Type B pancreatic cell (in vitro differentiated cells): ENCODE measurements at regions not wholly inside any gene's neighbourhood (a gene's known extent, or its start where the extent isn't known, plus 50 kb on each side); places are given as distances from the start of the nearest gene placed in this dataset.

Experiments
- DNase-seq: peaks from one replicate; pipeline ENCODE4 v3.0.0; 2021; ENCODE audit warnings: mixed read lengths; ENCODE audit not compliant: unreplicated experiment; ENCODE audit errors: extremely low spot score
- H3K27ac Mint-ChIP-seq: 2 replicates; pipeline ENCODE4 v1.8.0; 2021; ENCODE audit warnings: mild to moderate bottlenecking, mixed read lengths
- H3K27me3 Mint-ChIP-seq: 2 replicates; pipeline ENCODE4 v1.8.0; 2021; ENCODE audit warnings: mixed read lengths
- H3K36me3 Mint-ChIP-seq: 2 replicates; pipeline ENCODE4 v1.8.0; 2021; ENCODE audit warnings: mixed read lengths
- H3K4me1 Mint-ChIP-seq: one replicate; pipeline ENCODE4 v1.8.0; 2021; ENCODE audit warnings: mixed read lengths; ENCODE audit not compliant: unreplicated experiment
- H3K4me3 Mint-ChIP-seq: 2 replicates; pipeline ENCODE4 v1.8.0; 2021; ENCODE audit warnings: mild to moderate bottlenecking, mixed read lengths
- H3K9me3 Mint-ChIP-seq: 2 replicates; pipeline ENCODE4 v1.8.0; 2021; ENCODE audit warnings: mixed read lengths
- TF ChIP-seq, protein P1 (sequence below): fragments of 200-600 bp; sonication (generic); conservative IDR thresholded peaks from 2 replicates; pipeline ENCODE4 v1.5.0; 2021; ENCODE audit warnings: antibody characterized with exemption, mild to moderate bottlenecking

DNA sequence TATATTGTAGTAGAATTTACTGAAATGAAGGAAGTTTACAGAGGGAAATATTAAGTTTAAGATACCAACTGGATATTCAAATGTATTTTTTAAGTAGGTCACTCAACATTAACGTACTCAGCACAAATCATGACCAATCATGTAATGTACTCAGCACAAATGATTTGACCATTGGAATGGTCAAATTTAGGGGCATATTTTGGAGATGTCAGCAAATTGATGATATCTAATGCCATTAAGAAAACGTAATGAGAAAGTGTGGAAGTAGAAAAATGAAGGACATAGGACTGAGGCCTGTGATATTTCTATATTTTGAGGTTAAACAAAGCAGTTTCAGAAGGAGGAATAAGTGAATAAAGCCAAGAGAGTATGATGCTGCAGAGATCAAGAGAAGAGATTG lies 334.8 kb downstream of the KIF2B start:
- Mint-ChIP-seq H3K9me3 (no peaks in the 10 kb centered on the region), H3K27ac (no peak overlapping the region), H3K27me3 (no peaks in the 10 kb centered on the region), H3K4me3 (no peak overlapping the region), H3K36me3 (no peaks in the 10 kb centered on the region), H3K4me1 (no peaks in the 10 kb centered on the region)
- TF ChIP-seq, protein P1, sequence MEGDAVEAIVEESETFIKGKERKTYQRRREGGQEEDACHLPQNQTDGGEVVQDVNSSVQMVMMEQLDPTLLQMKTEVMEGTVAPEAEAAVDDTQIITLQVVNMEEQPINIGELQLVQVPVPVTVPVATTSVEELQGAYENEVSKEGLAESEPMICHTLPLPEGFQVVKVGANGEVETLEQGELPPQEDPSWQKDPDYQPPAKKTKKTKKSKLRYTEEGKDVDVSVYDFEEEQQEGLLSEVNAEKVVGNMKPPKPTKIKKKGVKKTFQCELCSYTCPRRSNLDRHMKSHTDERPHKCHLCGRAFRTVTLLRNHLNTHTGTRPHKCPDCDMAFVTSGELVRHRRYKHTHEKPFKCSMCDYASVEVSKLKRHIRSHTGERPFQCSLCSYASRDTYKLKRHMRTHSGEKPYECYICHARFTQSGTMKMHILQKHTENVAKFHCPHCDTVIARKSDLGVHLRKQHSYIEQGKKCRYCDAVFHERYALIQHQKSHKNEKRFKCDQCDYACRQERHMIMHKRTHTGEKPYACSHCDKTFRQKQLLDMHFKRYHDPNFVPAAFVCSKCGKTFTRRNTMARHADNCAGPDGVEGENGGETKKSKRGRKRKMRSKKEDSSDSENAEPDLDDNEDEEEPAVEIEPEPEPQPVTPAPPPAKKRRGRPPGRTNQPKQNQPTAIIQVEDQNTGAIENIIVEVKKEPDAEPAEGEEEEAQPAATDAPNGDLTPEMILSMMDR, result no peak
- no peak for DNase-seq

DNA sequence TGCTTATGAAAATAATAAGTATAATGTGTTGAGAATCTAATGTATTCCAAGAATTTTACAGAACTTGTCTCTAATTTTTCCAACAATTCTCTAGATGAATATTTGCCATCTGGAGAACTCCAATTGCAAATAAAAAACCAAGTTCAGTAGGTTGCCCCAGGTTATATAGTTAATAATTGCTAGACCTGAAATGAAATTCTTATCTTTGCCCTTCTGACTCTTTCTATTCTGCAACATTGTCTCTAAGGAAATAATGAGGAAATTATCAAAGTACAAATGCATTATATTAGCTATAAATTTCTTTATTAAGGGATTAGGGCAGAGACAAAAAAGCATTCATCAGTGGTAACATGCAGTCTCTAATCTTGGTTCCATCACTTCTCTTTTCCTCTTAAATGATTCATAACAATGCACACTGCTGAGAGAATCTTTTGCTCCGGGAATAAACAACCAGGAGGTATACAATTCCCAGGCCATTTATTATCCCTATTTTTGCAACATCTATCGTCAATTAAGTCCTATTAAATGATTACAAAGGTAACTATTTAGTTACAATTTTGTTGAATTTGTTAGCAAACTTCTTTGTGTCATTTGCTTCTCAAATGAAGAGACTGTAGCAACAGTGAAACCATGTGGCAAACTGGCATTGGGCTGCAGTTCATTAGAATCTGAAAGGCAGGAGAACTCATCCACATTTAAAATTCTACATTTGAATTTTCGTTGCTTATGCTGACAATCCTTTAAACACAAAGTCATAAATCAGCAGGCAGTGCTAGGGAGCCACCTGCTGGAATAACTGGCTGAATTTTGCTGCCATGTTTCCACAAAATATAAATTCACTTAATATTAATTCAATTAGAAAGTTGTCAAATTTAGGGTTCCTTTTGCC lies 349.6 kb downstream of the KIF2B start:
- Mint-ChIP-seq H3K4me1 (peaks cover 5% of the 10 kb centered on the region), H3K4me3 (no peak overlapping the region), H3K9me3 (no peaks in the 10 kb centered on the region), H3K36me3 (no peaks in the 10 kb centered on the region), H3K27me3 (peaks cover 10% of the 10 kb centered on the region), H3K27ac (no peak overlapping the region)
- TF ChIP-seq, protein P1, result peak; percentile 84
- no peak for DNase-seq

DNA sequence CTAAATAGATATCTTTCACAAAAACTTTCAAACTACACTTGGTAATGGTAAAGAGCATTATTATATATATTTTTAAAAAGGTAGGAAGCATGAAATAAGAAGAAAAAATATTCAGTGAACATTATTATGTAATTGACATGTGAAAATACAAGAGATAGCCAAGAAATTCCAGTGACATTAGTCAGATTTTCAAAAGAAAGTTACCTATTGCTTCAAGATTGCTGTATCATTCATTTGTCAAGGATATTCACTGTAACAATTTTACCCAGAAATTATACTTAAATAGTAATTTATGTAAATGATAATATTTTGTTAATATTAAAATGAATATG lies 350.2 kb downstream of the KIF2B start:
- no peak overlapping the region for H3K4me3 Mint-ChIP-seq
- peaks cover 10% of the 10 kb centered on the region for H3K27me3 Mint-ChIP-seq
- H3K4me1 Mint-ChIP-seq, result peaks cover 5% of the 10 kb centered on the region
- H3K27ac Mint-ChIP-seq, result no peak overlapping the region
- no peak for DNase-seq
- no peaks in the 10 kb centered on the region for H3K9me3 Mint-ChIP-seq
- TF ChIP-seq, protein P1, result peak; percentile 12
- no peaks in the 10 kb centered on the region for H3K36me3 Mint-ChIP-seq

DNA sequence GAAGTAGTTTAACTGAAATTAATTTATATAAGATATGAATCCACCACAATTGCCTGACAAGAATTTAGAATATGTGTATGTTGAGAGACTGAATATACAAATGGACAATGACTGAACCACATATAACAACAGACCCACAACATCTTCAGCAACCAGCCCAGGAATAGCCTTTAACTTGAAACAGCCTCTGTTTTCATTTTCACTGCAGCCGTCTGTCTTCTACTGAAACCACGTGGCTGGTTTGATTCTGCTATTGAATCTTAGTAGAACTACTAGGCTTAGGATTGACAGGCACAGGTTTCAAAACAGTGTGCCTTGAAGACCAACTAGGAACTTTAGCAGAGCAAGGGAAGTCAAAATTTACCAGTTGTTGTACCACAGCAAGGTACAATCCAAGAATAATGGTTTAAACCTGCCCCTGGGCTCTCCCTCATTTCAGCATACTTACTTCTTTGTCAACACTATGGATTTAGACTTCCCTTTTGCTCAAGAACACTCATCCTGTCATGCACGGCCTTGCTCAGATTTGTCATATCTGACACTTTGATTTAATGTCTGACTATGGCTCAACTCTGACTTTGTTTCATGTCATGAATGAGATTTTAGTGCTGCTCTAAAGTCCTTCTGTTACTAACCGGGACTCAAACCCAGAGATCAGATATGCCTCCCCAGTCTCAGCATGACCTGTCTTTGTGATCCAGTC lies 355.0 kb downstream of the KIF2B start:
- Mint-ChIP-seq H3K4me1 (no peaks in the 10 kb centered on the region), H3K9me3 (no peaks in the 10 kb centered on the region), H3K36me3 (no peaks in the 10 kb centered on the region), H3K27ac (no peak overlapping the region), H3K27me3 (peaks cover 28% of the 10 kb centered on the region), H3K4me3 (no peak overlapping the region)
- no peak for DNase-seq
- TF ChIP-seq, protein P1, result no peak

DNA sequence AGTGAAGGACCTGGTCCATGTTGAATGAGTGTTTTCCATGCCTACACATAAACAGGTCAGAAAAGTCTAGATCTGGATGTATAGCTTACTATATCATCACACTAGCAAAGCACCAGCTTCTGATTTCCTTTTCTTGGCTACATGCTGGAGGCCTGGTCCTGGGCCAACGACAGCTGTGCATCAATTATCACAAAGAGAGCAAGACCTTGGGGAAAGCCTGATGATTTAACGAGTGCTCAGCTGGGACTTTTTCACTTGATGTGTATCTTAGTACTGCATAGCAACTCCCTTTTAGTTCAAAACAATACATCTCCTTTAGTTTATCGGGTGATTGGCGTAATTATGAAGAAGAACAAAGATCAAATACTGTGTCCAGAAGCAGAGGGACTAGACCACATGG lies 358.2 kb downstream of the KIF2B start:
- DNase-seq, result no peak

More for the DNA sequence above, 358.2 kb downstream of the KIF2B start:
- no peaks in the 10 kb centered on the region for H3K4me1 Mint-ChIP-seq
- H3K27me3 Mint-ChIP-seq, result peaks cover 29% of the 10 kb centered on the region
- H3K9me3 Mint-ChIP-seq, result no peaks in the 10 kb centered on the region
- H3K36me3 Mint-ChIP-seq, result no peaks in the 10 kb centered on the region
- TF ChIP-seq, protein P1, result no peak
- H3K4me3 Mint-ChIP-seq, result no peak overlapping the region
- no peak overlapping the region for H3K27ac Mint-ChIP-seq
